HEK293 (cell line): ENCODE measurements at regions not wholly inside any gene's neighbourhood (a gene's known extent, or its start where the extent isn't known, plus 50 kb on each side); places are given as distances from the start of the nearest gene placed in this dataset.

ENCODE experiments used
- CTCF ChIA-PET: fragments of 350-600 bp; formaldehyde crosslinking; extraction: SDS; loops from one replicate; lab custom pipeline; 2021; ENCODE audit warnings: antibody characterized with exemption; lab: Yijun Ruan, JAX
- POLR2A ChIA-PET: fragments of 300-600 bp; formaldehyde crosslinking; extraction: SDS; loops from one replicate; lab custom pipeline; 2020; ENCODE audit warnings: antibody characterized with exemption, inconsistent platforms; lab: Yijun Ruan, JAX
- H3K27ac ChIP-seq: fragments of 200-500 bp; sonication (Bioruptor generic); 2 replicates; pipeline ENCODE4 v1.5.1; 2014; ENCODE audit warnings: low read depth, low read length, control low read depth, inconsistent platforms; ENCODE audit errors: extremely low read depth
- H3K36me3 ChIP-seq, 2 experiments: fragments of 200-500 bp in 1 of 2; sonication (Bioruptor generic) in 1 of 2; 1 replicate in 1 of 2; 2 replicates in 1 of 2; pipeline ENCODE4 v1.5.1; 2014 to 2017; ENCODE audit warnings: inconsistent platforms in 2 of 2, low read length in 2 of 2; ENCODE audit not compliant: control insufficient read depth in 2 of 2, insufficient read depth in 1 of 2
- H3K4me1 ChIP-seq: fragments of 200-500 bp; sonication (Bioruptor generic); 2 replicates; pipeline ENCODE4 v1.5.1; 2014; ENCODE audit warnings: mild to moderate bottlenecking, low read length, inconsistent platforms; ENCODE audit not compliant: control insufficient read depth, insufficient read depth
- H3K4me3 ChIP-seq: 2 replicates; pipeline ENCODE4 v1.5.1; 2011; ENCODE audit warnings: low read depth, mild to moderate bottlenecking, control low read depth, low read length, moderate library complexity
- H3K9me3 ChIP-seq: fragments of 200-500 bp; sonication (Bioruptor generic); 2 replicates; pipeline ENCODE4 v1.5.1; 2014; ENCODE audit warnings: low read depth, low read length, inconsistent platforms; ENCODE audit not compliant: control insufficient read depth, insufficient read depth
- GFI1B ChIP-seq: fragments of 450-650 bp; formaldehyde crosslinking; IDR thresholded peaks from 2 replicates; pipeline ENCODE4 v1.5.1; 2016; ENCODE audit warnings: missing biosample characterization, missing genetic modification characterization
- KLF7 ChIP-seq: fragments of 450-650 bp; formaldehyde crosslinking; IDR thresholded peaks from 2 replicates; pipeline ENCODE4 v1.5.1; 2016; ENCODE audit warnings: missing biosample characterization, missing genetic modification characterization, borderline replicate concordance
- MEIS1 ChIP-seq: sonication (generic); formaldehyde crosslinking; IDR thresholded peaks from 2 replicates; pipeline ENCODE4 v1.8.1; 2022; ENCODE audit warnings: missing genetic modification reagents, mild to moderate bottlenecking, borderline replicate concordance
- PBX3 ChIP-seq: sonication (generic); formaldehyde crosslinking; IDR thresholded peaks from 2 replicates; pipeline ENCODE4 v1.8.1; 2022; ENCODE audit warnings: mild to moderate bottlenecking, moderate library complexity, missing genetic modification reagents
- REST ChIP-seq: fragments of 450-650 bp; formaldehyde crosslinking; IDR thresholded peaks from 2 replicates; pipeline ENCODE4 v1.5.1; 2016; ENCODE audit warnings: missing biosample characterization, missing genetic modification characterization
- SP2 ChIP-seq: fragments of 450-650 bp; formaldehyde crosslinking; IDR thresholded peaks from 2 replicates; pipeline ENCODE4 v1.5.1; 2016; ENCODE audit warnings: missing biosample characterization, missing genetic modification characterization
- TCF7L2 ChIP-seq: IDR thresholded peaks from 2 replicates; pipeline ENCODE4 v1.6.1; 2011; ENCODE audit warnings: low read depth, mild to moderate bottlenecking, inconsistent platforms, low read length, moderate library complexity, borderline replicate concordance
- ZNF121 ChIP-seq: fragments of 450-650 bp; formaldehyde crosslinking; IDR thresholded peaks from 2 replicates; pipeline ENCODE4 v1.5.1; 2016; ENCODE audit warnings: missing biosample characterization, missing genetic modification characterization
- ZNF211 ChIP-seq: fragments of 450-650 bp; formaldehyde crosslinking; IDR thresholded peaks from 2 replicates; pipeline ENCODE4 v1.5.1; 2016; ENCODE audit warnings: low read depth, missing biosample characterization, missing genetic modification characterization
- ZNF513 ChIP-seq: fragments of 450-650 bp; IDR thresholded peaks from 2 replicates; pipeline ENCODE4 v1.5.1; 2018; ENCODE audit warnings: missing biosample characterization, missing genetic modification characterization
- ZNF548 ChIP-seq: fragments of 450-650 bp; formaldehyde crosslinking; IDR thresholded peaks from 2 replicates; pipeline ENCODE4 v1.5.1; 2016; ENCODE audit warnings: missing biosample characterization, missing genetic modification characterization
- ZNF624 ChIP-seq: fragments of 450-650 bp; formaldehyde crosslinking; IDR thresholded peaks from 2 replicates; pipeline ENCODE4 v1.5.1; 2017; ENCODE audit warnings: missing biosample characterization, missing genetic modification characterization
- ZNF664 ChIP-seq: fragments of 450-650 bp; formaldehyde crosslinking; IDR thresholded peaks from 2 replicates; pipeline ENCODE4 v1.5.1; 2016; ENCODE audit warnings: missing biosample characterization, missing genetic modification characterization
- ZNF843 ChIP-seq: fragments of 450-650 bp; formaldehyde crosslinking; IDR thresholded peaks from 2 replicates; pipeline ENCODE4 v1.5.1; 2016; ENCODE audit warnings: missing biosample characterization, missing genetic modification characterization
- ZSCAN18 ChIP-seq: fragments of 450-650 bp; formaldehyde crosslinking; IDR thresholded peaks from 2 replicates; pipeline ENCODE4 v1.5.1; 2016; ENCODE audit warnings: missing biosample characterization, missing genetic modification characterization
- ZSCAN4 ChIP-seq: fragments of 450-650 bp; formaldehyde crosslinking; IDR thresholded peaks from 2 replicates; pipeline ENCODE4 v1.5.1; 2017; ENCODE audit warnings: missing biosample characterization, missing genetic modification characterization

GRCh38 chr21:19807201-19807600 lies 1191.0 kb upstream of the NCAM2 start:
- ChIA-PET POLR2A (no interaction called here), CTCF (no interaction called here)
- no peaks in the 10 kb centered on the region; the same call in 1 of the 2 replicates for H3K9me3 ChIP-seq
- H3K4me3 ChIP-seq: no peak overlapping the region
- H3K4me1 ChIP-seq: no peaks in the 10 kb centered on the region
- no peak overlapping the region for H3K27ac ChIP-seq
- H3K36me3 ChIP-seq: no peaks in the 10 kb centered on the region
- TF ChIP-seq ZNF624 (tag by site-specific recombination) (no peak), PBX3 (CRISPR knock-in tag) (no peak), GFI1B (tag by site-specific recombination) (no peak)

- no peak overlapping the region for H3K4me3 ChIP-seq
- no peaks in the 10 kb centered on the region for H3K36me3 ChIP-seq
- H3K9me3 ChIP-seq: no peaks in the 10 kb centered on the region; the same call in 1 of the 2 replicates
- H3K4me1 ChIP-seq: no peaks in the 10 kb centered on the region
- H3K27ac ChIP-seq: no peak overlapping the region
- CTCF ChIA-PET: interaction anchor here (0.6 kb wide), 1 partner anchor 31 kb away, joined by 3 read pairs; no protein-coding TSS in a partner anchor
- POLR2A ChIA-PET: no interaction called here
- TF ChIP-seq ZSCAN18 (tag by site-specific recombination): no peak
- no peak for TF ChIP-seq ZNF513 (tag by site-specific recombination)
- TF ChIP-seq TCF7L2: no peak
- no peak for TF ChIP-seq MEIS1 (CRISPR knock-in tag)
- TF ChIP-seq ZSCAN4 (tag by site-specific recombination): no peak
- TF ChIP-seq ZNF843 (tag by site-specific recombination): no peak
- no peak for TF ChIP-seq ZNF548
- no peak for TF ChIP-seq SP2 (tag by site-specific recombination)
- no peak for TF ChIP-seq ZNF211 (tag by site-specific recombination)
- TF ChIP-seq REST (tag by site-specific recombination): no peak
- TF ChIP-seq KLF7: no peak
- TF ChIP-seq ZNF664: no peak
- TF ChIP-seq ZNF121 (tag by site-specific recombination): no peak
These were observed 1187.4 kb upstream of the NCAM2 start for GRCh38 chr21:19810779-19811178.
